ENCODE measurements at regions not wholly inside any gene's neighbourhood (a gene's known extent, or its start where the extent isn't known, plus 50 kb on each side); places are given as distances from the start of the nearest gene placed in this dataset.
"Not testable (repeated sequence)": the region's sequence is repeated elsewhere in the genome, so short reads cannot be mapped to it uniquely, and the experiment has no call there.

DNA sequence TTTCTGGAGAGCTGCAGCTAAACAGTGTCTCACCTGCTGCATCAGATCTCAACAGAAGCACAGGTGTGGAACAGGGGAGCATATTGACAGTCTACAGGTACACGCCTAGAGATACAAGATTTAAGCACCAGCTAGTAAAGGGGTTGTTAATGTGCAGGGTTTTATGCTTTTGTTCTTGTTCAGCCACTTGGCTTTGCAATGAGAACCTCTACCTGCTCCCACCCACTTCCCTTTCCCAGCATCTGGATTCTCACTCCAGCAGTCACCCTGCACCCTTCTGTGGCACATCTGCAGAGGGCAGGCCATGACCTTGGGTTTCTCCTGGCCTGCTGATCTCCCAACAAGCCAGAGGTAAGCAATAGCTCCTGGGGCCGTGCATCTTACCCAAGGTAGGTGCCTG, 446.6 kb downstream of the BUD13 start:
- DNase-seq, result no peak

DNA sequence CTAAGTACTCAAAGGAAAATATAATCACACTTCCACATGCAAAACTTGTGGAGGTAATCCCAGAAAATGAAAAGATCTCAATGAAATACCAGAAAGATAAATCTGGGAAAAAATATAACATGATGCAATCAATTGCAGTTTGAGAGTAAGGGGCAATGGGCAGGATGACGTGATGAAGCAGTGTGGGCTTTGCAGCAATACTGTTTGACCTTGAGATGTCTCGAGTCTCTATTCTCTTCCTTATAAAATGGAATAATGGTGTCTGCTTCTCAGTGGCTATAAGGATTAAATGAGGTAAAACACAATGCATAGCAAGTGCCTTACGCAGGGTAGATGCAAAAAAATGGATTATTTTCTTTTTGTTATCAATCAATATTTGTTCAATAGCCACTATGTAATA, 447.5 kb downstream of the BUD13 start:
- DNase-seq, result no peak

DNA sequence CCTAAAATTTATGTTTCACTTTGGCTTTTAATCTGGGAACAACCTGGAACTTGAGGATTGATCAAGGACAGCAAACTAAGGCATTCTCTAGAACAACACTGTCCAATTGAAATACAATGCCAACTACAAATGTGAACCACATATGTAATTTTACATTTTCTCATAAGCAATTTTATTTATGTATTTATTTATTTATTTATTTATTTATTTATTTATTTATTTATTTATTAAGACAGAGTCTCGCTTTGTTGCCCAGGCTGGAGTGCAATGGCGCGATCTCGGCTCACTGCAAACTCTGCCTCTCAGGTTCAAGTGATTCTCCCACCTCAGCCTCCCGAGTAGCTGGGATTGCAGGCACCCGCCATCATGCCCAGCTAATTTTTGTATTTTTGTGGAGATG, 448.7 kb downstream of the BUD13 start:
- not testable (repeated sequence) for DNase-seq

DNA sequence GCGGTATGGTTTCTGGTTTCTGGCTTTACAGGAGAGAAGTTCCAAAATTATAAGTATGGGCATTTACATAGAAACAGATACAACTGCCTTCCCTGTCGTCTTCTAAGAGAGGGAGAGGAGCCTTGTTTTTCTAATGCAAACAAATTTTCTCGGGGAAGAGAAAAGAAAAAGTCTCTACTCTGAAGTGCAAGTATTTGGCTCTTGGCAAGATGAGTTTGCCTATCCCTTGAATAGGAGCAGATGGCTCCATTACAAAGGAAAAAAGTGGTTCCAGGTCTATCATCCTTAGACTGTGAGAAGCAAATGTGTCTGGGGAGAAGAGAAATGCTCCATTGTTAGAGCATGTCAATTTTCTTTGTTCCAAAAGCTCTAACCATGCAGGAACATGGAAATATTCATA, 455.6 kb downstream of the BUD13 start:
- no peak for DNase-seq

DNA sequence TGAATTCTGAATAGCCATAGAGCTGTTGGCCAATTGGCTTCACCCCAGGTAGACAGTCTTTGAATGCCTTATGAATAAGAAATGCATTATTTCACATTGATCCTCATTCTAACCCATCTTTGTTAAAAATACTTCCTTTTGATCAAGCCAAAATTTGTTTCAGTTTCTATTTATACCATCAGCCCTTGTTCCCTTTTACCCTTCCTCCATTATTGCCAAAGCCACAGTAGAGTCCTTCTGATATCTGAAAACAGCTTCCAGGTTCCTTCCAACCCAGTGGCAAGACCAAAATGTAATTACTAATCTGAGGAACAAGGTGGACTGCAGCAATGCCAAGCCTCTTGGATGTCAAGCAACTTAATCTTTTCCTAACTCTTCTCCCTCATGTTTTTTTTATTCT, 458.8 kb downstream of the BUD13 start:
- DNase-seq, result no peak

DNA sequence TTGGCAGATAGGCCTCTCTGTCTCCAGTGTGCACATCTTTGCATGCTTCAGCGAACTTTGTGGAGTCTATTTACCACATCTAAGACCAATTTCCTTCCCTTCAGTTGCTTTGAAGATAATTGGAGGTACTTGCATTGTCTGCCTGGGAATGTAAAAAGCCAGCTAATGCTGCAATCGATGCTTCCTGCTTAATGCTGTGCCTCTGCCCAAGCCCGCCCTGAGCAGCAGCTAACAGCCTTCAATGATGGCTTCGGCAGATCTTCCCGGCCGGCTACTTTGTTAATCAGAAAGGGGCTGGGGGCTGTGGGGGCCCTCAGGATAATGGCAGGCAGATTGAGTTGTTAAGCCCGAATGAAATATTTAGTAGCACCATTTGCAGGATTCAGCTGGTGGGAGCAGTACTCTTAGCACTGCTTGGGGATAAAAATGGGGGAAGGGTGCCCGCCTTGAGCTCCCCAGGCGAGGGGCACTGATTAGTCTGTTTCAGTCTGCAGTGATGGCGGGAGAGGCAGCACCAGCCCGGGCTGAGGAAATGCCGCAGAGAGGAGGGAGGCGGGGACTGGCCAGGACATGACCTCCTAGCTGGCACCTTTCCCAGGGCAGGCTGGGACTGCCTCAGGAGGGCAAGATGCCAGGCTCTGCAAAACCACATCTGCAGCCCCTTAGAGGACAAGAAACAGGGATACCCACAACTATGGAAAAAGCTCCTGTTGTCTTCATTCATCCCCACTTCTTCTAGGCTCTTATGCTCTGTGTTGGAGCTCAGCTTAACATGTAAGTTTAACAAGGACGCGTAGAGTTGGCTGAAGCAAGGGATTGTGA, 460.0 kb downstream of the BUD13 start:
- DNase-seq, result peak; percentile 86

DNA sequence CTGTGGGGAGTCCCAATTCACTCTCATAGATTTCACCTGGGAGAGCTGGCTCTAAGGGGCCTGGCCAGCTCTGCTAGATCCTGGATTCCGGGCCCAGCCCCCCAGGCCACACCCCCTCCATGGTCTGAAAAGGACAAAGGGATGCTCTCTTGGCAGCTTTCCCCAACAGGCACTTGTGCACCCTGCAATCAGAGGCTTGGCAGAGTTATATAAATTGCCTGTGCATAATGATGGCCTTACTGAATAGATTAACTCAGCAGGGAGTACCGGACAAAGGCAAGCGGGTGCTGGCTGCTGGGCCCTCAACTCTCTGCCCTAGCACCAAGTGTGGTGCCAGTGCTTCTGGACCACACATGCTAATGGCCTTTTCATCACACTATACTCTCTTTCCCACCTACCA, 461.6 kb downstream of the BUD13 start:
- peak; percentile 63 for DNase-seq

DNA sequence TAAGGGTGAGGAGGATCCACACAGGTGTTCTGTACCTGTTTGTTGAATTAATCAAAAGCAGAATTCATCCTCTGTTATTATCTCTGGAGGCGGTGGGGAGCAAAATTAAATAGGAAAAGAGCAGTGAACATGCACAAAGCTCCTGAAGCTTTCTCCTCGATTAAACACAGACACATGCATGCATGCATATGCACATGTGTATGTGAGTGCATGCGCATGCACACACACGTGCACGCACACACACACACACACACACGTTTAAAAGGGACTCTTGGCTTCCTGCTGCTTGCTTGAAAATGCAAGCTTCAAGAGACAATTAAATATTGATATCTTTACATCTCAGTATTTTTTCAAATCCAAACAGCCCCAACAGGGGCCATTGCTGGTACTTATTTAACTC, 462.1 kb downstream of the BUD13 start:
- DNase-seq, result no peak

DNA sequence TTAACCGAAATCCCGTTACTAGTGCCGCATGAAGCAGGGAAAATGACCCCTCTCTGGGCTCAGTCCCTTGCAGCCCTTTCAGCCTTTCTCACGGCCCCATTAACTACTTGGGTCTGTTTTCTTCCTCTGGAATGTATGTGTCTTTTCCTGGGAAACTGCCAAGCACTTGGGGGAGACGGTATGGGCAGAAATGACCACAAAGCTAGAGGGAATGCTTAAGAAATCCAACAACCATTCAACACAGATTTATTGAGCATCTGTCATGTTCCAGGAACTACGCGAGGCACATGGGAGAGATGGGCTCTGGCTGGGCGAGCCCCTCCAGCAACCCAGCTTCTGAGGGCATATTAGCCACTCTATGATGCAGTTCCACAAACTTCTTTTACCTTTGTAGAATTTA, 462.6 kb downstream of the BUD13 start:
- DNase-seq, result no peak

DNA sequence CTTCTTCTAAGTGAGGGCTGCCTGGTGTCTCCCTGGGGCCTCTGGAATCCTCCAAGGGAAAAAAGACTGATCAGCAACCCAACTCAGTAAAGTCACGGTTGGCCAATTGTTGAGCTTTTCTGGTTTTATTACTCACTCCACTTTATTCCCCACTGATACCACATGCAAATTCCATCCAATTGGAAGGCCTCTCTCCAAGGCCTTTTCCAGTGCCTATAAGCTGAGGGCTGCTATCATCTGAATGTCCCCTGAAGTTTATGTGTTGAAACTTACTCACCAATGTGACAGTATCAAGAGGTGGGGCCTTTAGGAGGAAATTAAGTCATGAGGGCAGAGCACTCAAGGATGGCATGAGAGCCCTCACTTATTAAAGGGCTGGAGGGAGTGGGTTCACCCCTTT, 463.3 kb downstream of the BUD13 start:
- no peak for DNase-seq

DNA sequence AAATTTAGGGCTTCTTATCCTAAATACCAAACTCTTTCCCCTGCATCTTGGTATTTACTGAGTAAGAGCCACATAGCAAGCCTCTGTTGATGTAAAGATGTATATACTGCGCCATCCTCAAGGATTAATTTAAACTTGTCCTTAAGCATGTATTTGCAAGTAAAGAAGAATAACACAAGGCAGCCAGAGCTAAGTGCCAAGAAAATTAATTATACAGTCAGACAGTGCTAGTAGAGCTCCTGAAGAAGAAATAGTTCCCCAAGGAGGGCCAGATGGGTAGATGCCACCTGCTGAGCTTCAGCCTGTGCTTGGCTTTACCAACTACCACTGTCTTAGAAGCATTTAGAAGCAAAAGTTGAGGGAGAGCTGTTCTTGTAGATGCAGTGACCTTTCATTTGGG, 470.0 kb downstream of the BUD13 start:
- DNase-seq, result no peak

DNA sequence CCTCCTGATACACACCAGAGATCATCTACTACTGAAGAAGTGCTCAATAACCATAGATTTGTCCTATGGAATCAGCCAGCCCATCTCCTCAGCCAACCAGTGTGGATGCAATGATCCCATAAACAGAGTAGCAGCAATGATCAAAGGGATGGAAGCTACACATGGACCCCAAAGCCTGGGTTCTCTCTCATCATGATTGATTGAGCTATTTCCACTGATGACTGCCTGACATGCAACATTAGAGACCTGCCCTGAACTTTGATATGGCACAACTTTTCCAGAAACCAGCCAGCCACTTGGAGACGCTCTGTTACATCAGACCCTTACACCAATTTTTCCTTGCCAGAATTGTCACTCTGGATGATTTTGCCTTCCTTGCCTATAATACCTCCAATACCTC, 471.6 kb downstream of the BUD13 start:
- DNase-seq, result no peak

DNA sequence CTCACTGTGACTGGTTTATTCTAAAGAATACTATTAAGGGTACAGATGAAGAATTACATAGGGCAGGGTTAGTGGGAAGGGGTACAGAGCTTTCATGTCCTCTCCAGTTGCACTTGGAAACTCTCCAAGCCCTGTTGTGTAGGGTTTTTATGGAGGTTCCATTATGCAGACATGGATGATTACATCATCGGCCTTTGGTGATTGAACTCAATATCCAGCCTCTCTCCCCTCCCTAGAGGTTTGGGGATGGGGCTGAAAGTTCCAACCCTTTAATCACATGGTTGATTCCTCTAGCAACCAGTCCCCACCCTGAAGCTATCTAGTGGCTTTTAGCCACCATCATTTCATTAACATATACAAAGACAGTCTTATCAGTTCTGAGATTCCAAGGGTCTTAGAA, 472.6 kb downstream of the BUD13 start:
- no peak for DNase-seq

DNA sequence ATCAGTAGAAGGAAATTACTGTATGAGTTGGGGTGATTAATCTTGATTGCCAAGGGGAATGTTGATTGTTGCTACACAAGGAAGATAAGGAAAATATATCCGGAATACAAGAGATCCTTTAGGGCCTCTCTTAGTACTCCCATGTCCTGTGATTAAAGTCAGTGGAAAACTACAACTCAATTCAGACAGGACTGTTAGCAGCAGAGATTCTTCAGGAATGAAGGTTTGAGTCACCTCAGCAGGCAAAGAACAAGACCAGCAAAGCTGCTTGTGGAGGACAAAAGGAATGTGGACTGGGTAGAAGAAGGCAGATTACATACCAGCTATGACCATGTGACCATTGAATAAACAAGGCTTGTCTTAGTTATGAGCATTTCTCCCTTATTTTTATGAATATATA, 478.2 kb downstream of the BUD13 start:
- no peak for DNase-seq

DNA sequence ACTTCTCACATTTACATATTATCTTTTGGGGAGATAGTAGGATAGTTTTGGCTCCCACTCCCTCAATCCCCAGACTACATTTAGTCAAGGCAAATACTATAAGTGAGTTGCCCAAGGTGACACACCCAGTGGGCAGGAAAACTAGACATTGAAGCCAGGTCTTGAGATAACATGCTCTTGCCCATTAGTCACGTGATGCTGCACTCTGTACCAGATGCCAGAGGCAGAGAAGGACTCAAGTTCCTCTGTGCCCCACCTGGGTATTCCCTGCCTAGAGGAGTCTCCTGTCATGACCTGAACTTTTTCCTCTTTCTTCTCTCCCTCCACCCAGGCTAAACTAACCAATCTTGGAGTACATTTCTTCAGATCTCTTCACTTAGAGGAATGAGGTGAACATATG, 484.9 kb downstream of the BUD13 start:
- DNase-seq, result no peak

DNA sequence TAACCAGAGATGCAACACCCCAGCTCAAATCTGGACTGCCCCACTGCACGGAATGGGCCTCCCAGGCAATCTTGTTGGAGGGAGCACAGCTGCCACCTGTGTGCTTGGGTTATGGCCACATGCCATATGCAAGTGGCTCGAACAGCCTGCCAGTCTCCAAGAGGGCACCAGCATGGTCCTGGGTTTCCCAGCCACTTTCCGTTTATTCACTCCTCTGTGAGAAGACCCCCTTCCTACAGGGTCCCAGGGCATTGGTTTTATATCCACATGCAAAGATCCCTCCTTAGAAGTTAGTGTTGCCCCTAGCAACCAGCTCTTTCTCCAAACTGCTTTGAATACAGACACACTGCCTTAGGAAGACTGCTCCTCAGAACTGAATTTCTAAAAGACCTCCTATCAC, 487.8 kb downstream of the BUD13 start:
- DNase-seq, result no peak

DNA sequence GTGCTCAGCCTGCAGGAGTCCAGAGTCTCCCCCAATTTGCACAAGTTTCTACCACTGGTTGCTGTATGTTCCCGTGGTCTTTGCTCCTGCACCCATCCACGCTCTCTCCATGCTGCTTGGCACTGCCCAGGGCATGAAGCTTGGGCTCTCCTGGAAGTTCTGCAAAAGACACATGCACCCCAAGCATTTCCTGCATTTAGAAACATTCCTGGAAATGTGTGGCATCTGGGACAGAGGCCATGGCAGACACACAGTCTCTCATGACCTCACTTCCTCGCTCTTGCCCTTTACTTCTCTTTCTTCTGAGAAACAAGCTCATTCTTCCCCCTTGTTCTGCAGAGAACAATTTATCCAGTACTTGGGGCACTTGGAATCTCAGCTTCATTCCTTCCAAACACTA, 489.5 kb downstream of the BUD13 start:
- no peak for DNase-seq

DNA sequence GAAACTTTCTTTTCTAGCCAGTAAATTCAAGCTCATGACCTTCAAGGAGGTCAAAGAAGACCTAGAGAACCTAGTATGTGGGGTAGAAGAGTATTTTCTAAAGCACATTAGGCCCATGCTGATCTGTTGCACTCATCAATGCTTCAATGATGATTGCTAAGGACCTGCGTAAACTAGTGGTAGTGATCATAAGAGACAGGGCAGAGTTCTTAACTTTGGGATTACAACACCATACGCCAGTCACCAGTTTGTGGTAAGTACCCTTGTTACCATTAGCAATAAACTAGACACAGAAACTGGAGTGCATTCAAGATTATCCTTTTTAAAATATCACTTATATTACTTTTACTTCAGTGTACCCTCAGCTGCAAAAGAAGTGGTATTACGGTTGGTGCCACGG, 490.3 kb downstream of the BUD13 start:
- DNase-seq, result no peak

DNA sequence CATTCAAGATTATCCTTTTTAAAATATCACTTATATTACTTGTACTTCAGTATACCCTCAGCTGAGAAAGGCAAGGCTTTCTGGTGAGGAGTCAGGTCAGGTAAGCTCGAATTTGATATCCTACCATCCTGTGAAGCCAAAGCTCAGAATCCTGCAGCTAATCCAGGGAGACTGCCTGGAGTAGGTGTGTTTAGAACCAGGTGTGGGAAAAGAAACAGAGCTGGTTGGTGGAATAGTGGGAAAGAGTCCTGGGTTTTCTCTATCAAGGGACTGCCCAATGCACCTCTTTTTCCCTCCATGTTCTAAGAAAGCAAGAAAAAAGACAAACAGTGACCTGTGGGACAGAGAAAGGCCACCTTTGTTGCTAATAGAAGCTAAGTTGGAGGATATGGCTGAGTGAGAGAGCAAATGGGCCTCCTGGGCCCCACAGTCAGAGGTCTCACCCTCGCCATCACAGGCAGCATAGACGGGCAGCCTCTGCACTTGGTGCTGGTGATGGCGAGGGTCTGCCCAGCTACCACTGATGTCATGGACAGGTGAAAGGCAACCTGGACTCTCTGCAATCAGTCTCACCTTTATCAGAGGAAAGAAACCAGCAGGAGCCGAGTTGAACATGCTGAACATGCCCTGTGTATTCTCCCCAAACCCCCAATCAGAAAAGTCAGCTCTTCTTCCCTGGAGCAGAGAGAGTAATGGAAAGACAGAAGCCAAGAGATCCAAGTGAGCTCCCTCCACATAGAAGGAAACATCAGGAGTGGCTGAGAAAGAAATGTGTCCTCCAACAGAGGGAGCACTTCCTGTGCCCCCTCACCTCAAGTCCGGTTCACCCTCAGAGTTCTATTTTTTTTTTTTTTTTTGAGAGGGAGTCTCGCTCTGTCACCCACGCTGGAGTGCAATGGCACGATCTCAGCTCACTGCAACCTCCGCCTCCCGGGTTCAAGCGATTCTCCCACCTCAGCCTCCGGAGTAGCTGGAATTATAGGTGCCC, 491.3 kb downstream of the BUD13 start:
- no peak for DNase-seq

DNA sequence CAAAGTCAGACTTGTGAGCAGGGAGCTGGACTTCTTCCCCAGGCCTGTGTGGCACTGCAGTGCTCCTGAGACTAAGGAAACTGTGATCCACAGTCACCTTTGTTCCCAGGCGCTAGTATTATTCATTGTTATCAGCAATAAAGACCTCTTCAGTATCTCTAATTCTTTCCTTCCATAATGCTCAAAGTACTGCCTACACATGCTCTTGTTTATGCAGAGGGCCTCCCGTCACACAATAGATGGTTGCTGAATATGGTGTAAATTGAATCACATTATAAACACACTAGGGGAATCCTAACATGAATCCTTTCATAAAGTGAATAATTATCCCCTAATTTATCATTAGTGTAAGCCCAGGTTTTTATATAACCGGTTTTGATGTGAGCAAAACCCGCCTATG, 493.3 kb downstream of the BUD13 start:
- DNase-seq, result no peak

DNA sequence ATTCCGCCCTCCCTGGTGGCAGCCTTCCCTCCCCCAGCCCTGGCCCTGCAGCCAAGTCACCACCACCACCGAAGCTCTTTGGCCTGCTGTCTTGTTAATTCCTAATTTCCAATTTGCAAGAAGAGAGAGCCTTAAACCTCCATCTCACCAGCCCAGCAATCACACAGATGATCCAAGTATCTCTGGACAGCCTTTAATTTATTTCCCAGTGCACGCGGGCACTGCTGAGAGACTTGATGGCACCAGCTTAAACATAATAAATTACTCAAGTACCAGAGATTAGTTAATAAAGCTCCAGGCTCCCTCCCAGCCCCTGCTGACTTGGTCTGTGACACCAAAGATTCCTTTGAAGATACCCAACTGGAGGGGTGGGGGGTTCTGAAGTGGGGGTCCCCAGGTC, 494.7 kb downstream of the BUD13 start:
- no peak for DNase-seq

DNA sequence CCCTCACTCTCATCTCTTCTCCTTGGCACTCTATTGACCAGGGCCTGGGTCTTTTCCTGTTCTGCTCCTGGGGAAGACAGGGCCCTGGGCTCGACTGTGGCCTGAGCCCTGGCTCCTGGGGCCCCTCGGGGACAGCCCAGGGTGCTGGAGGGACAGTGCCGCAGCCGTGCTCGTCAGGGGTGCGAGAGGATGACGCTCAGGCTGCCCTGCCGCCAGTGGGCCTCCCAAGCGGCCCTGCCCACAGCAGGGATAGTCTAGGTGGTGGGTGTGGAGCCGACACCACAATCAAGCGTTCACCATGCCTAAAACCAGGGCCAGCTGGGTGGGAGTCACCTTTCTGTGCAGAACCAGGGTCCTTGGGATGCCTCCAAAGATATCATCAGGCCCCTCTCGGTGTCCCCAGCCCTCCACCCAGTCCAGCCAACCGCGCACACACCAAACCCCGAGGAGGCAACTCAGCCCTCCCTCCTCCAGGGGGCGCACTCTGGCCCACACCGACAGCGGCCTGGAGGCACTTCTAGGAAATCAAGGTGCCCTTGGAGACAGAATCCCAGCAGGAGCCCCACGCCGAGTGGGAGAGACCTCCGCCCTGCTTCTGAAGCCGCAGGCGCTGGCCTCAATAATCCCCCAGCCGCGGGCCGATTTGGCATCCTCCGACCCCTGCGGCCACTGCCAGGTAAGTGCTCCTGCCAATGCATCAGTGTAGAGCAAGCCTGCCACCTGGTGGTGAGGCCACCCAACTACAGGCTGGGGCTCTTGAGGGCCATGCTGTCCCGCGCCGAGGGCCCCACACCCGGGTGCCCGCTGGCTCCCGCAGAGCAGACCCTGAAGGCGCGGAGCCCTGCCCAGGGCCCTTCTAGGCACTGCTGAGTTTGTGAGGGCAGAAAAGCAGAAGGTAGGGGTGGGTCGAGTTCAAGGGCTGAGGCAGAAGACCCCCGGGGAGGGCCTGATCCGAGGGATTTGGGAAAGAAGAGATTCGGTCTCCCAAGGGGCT, 496.4 kb downstream of the BUD13 start:
- peak; percentile 68 for DNase-seq

DNA sequence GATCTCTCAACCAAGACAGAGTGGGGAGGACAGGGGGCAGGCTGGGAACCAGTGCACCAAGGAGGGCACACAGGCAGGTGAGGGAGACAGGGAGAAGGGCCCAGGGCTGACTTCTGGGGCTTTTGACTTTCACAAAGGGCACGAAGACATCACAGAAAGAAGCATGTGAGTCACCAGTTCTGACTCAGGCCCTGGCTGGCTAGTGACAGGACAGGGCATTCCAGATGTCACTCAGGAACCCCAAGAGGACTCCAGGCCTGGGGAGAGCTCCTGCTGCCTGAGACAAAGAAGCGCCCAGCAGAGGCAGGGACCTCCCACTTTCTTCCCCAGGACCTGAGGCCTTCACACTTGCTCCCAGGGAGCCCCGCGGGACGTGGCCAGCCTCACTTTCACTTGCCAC, 497.2 kb downstream of the BUD13 start:
- DNase-seq, result no peak
